CD4-positive, alpha-beta memory T cell (primary cell): ENCODE measurements at regions not wholly inside any gene's neighbourhood (a gene's known extent, or its start where the extent isn't known, plus 50 kb on each side); places are given as distances from the start of the nearest gene placed in this dataset.
"Not testable (repeated sequence)": the region's sequence is repeated elsewhere in the genome, so short reads cannot be mapped to it uniquely, and the experiment has no call there.

Experiments used
- CTCF ChIA-PET: fragments of 350-600 bp; sonication (Branson Sonifier 250); formaldehyde crosslinking; loops from one replicate; lab custom pipeline; 2021; ENCODE audit warnings: inconsistent platforms; ENCODE audit not compliant: partially characterized antibody; lab: Charles Lee
- POLR2A ChIA-PET: fragments of 350-600 bp; sonication (Branson Sonifier 250); formaldehyde crosslinking; loops from one replicate; lab custom pipeline; 2021; ENCODE audit not compliant: partially characterized antibody; lab: Charles Lee
- DNase-seq, 5 donors: peaks; one replicate each; pipeline versions ENCODE4 v3.0.0 to v3.0.0-alpha.2; 2020 to 2022; ENCODE audit warnings: mixed read lengths in 1 of 5
- H3K27ac ChIP-seq: one replicate; pipeline ENCODE4 v1.7.0; 2013; ENCODE audit warnings: low read depth, low read length
- H3K27me3 ChIP-seq: 2 replicates; pipeline ENCODE4 v1.7.0; 2013; ENCODE audit warnings: mild to moderate bottlenecking, low read length, moderate library complexity; ENCODE audit not compliant: insufficient read depth
- H3K36me3 ChIP-seq: 2 replicates; pipeline ENCODE4 v1.7.0; 2013; ENCODE audit warnings: mild to moderate bottlenecking, low read length, moderate library complexity; ENCODE audit not compliant: insufficient read depth
- H3K4me1 ChIP-seq: 2 replicates; pipeline ENCODE4 v1.7.0; 2013; ENCODE audit warnings: mild to moderate bottlenecking, low read length, moderate library complexity; ENCODE audit not compliant: insufficient read depth
- H3K4me3 ChIP-seq, 2 donors: one replicate each; pipeline ENCODE4 v1.7.0; 2013; ENCODE audit warnings: low read length in 2 of 2, mild to moderate bottlenecking in 1 of 2
- H3K9me3 ChIP-seq, 2 donors: one replicate each; pipeline ENCODE4 v1.7.0; 2013; ENCODE audit warnings: low read length in 2 of 2, control low read depth in 1 of 2; ENCODE audit not compliant: control insufficient read depth in 1 of 2
- H3K27ac Mint-ChIP-seq, 7 donors: one replicate each; pipeline ENCODE4 v1.8.0; 2020 to 2021; ENCODE audit warnings: mixed read lengths in 7 of 7, mild to moderate bottlenecking in 6 of 7, inconsistent platforms in 3 of 7, moderate library complexity in 3 of 7
- H3K27me3 Mint-ChIP-seq, 2 donors: one replicate each; pipeline ENCODE4 v1.8.0; 2020 to 2021; ENCODE audit warnings: mixed read lengths in 2 of 2
- H3K36me3 Mint-ChIP-seq, 2 donors: one replicate each; pipeline ENCODE4 v1.8.0; 2020 to 2021; ENCODE audit warnings: mixed read lengths in 2 of 2, inconsistent platforms in 1 of 2, mild to moderate bottlenecking in 1 of 2
- H3K4me1 Mint-ChIP-seq, 4 donors: one replicate each; pipeline ENCODE4 v1.8.0; 2020 to 2021; ENCODE audit warnings: mixed read lengths in 4 of 4, mild to moderate bottlenecking in 1 of 4
- H3K4me3 Mint-ChIP-seq, 8 donors: one replicate each; pipeline ENCODE4 v1.8.0; 2020 to 2021; ENCODE audit warnings: mixed read lengths in 8 of 8, mild to moderate bottlenecking in 7 of 8, moderate library complexity in 6 of 8, inconsistent platforms in 3 of 8
- H3K9me3 Mint-ChIP-seq, 8 donors: one replicate each; pipeline ENCODE4 v1.8.0; 2020 to 2021; ENCODE audit warnings: mixed read lengths in 8 of 8, mild to moderate bottlenecking in 5 of 8, inconsistent platforms in 3 of 8, moderate library complexity in 1 of 8
- intact Hi-C: fragments of 100-400 bp; cut with micrococcal nuclease; formaldehyde crosslinking; loops from one replicate; pipeline ENCODE4 v1.15.1; 2023

- Mint-ChIP-seq H3K27ac (no peak overlapping the region), H3K27me3 (no peaks in the 10 kb centered on the region), H3K36me3 (no peaks in the 10 kb centered on the region), H3K4me1 (no peaks in the 10 kb centered on the region), H3K9me3 (peaks cover 0 to 19% (median 9%) of the 10 kb centered on the region in 8 donors), H3K4me3 (no peak overlapping the region)
- no peaks in the 10 kb centered on the region for H3K36me3 ChIP-seq
- CTCF ChIA-PET = no interaction called here
- intact Hi-C loops = no loop called here
- no peaks in the 10 kb centered on the region for H3K9me3 ChIP-seq
- H3K27me3 ChIP-seq = no peaks in the 10 kb centered on the region
- DNase-seq = no peak
- no peak overlapping the region for H3K4me3 ChIP-seq
- POLR2A ChIA-PET = no interaction called here
- H3K27ac ChIP-seq = no peak overlapping the region
- H3K4me1 ChIP-seq = no peaks in the 10 kb centered on the region
Measured at GRCh38 chr5:13348568-13348967, 595.9 kb downstream of the DNAH5 start.

GRCh38 chr5:13346401-13346800 is 598.1 kb downstream of the DNAH5 start:
- H3K27me3 ChIP-seq = no peaks in the 10 kb centered on the region
- H3K4me1 ChIP-seq = no peaks in the 10 kb centered on the region
- POLR2A ChIA-PET = no interaction called here
- Mint-ChIP-seq H3K9me3 (peaks cover 0 to 27% (median 18%) of the 10 kb centered on the region in 8 donors), H3K36me3 (no peaks in the 10 kb centered on the region), H3K27ac (no peak overlapping the region), H3K4me3 (no peak overlapping the region), H3K27me3 (no peaks in the 10 kb centered on the region), H3K4me1 (no peaks in the 10 kb centered on the region)
- DNase-seq = no peak
- intact Hi-C loops = no loop called here
- H3K36me3 ChIP-seq = no peaks in the 10 kb centered on the region
- CTCF ChIA-PET = no interaction called here
- H3K4me3 ChIP-seq = no peak overlapping the region
- peaks cover 0 to 3% of the 10 kb centered on the region in 2 donors for H3K9me3 ChIP-seq
- H3K27ac ChIP-seq = no peak overlapping the region

- no peak overlapping the region for H3K4me3 ChIP-seq
- no peaks in the 10 kb centered on the region for H3K27me3 ChIP-seq
- peaks cover 0 to 3% of the 10 kb centered on the region in 2 donors for H3K9me3 ChIP-seq
- intact Hi-C loops = no loop called here
- Mint-ChIP-seq H3K9me3 (peaks cover 0 to 24% (median 19%) of the 10 kb centered on the region in 8 donors), H3K27me3 (no peaks in the 10 kb centered on the region), H3K4me3 (no peak overlapping the region), H3K36me3 (no peaks in the 10 kb centered on the region), H3K27ac (no peak overlapping the region), H3K4me1 (no peaks in the 10 kb centered on the region)
- H3K27ac ChIP-seq = no peak overlapping the region
- no peak for DNase-seq
- CTCF ChIA-PET = no interaction called here
- POLR2A ChIA-PET = no interaction called here
- H3K36me3 ChIP-seq = no peaks in the 10 kb centered on the region
- no peaks in the 10 kb centered on the region for H3K4me1 ChIP-seq
Measured at GRCh38 chr5:13339093-13339492, 605.4 kb downstream of the DNAH5 start.

- intact Hi-C loops, H3K27me3 Mint-ChIP-seq, DNase-seq, H3K27me3 ChIP-seq, POLR2A ChIA-PET, H3K4me3 Mint-ChIP-seq, CTCF ChIA-PET, H3K4me1 Mint-ChIP-seq, H3K9me3 Mint-ChIP-seq, H3K4me3 ChIP-seq, H3K36me3 Mint-ChIP-seq, H3K27ac Mint-ChIP-seq, H3K9me3 ChIP-seq, H3K4me1 ChIP-seq, H3K27ac ChIP-seq, H3K36me3 ChIP-seq: not testable (repeated sequence)
Measured at GRCh38 chr5:13335026-13335425, 609.5 kb downstream of the DNAH5 start.

GRCh38 chr5:13331585-13331984 is 612.9 kb downstream of the DNAH5 start:
- no peak overlapping the region for H3K4me3 Mint-ChIP-seq
- intact Hi-C loops = no loop called here
- no peak overlapping the region for H3K27ac ChIP-seq
- H3K4me3 ChIP-seq = no peak overlapping the region
- H3K9me3 ChIP-seq = no peaks in the 10 kb centered on the region
- H3K27me3 Mint-ChIP-seq = no peaks in the 10 kb centered on the region
- H3K36me3 ChIP-seq = no peaks in the 10 kb centered on the region
- no peak for DNase-seq
- no peaks in the 10 kb centered on the region for H3K27me3 ChIP-seq
- H3K9me3 Mint-ChIP-seq = peaks cover 0 to 8% (median 6%) of the 10 kb centered on the region in 8 donors
- H3K36me3 Mint-ChIP-seq = no peaks in the 10 kb centered on the region
- no peaks in the 10 kb centered on the region for H3K4me1 Mint-ChIP-seq
- POLR2A ChIA-PET = no interaction called here
- no peaks in the 10 kb centered on the region for H3K4me1 ChIP-seq
- CTCF ChIA-PET = no interaction called here
- no peak overlapping the region for H3K27ac Mint-ChIP-seq

GRCh38 chr5:13328316-13328715 is 616.2 kb downstream of the DNAH5 start:
- Histone ChIP-seq H3K27ac (no peak overlapping the region), H3K9me3 (no peaks in the 10 kb centered on the region), H3K27me3 (no peaks in the 10 kb centered on the region), H3K4me1 (no peaks in the 10 kb centered on the region), H3K36me3 (no peaks in the 10 kb centered on the region), H3K4me3 (no peak overlapping the region)
- CTCF ChIA-PET = no interaction called here
- Mint-ChIP-seq H3K27me3 (no peaks in the 10 kb centered on the region), H3K4me1 (no peaks in the 10 kb centered on the region), H3K27ac (no peak overlapping the region), H3K9me3 (peaks cover 0 to 13% (median 8%) of the 10 kb centered on the region in 8 donors), H3K4me3 (no peak overlapping the region), H3K36me3 (no peaks in the 10 kb centered on the region)
- POLR2A ChIA-PET = no interaction called here
- no peak for DNase-seq
- intact Hi-C loops = no loop called here

GRCh38 chr5:13325765-13326164 is 618.7 kb downstream of the DNAH5 start:
- ChIA-PET POLR2A (no interaction called here), CTCF (no interaction called here)
- H3K9me3 ChIP-seq = no peaks in the 10 kb centered on the region
- intact Hi-C loops = no loop called here
- Mint-ChIP-seq H3K36me3 (no peaks in the 10 kb centered on the region), H3K4me3 (no peak overlapping the region), H3K9me3 (peaks cover 0 to 16% (median 8%) of the 10 kb centered on the region in 8 donors), H3K27me3 (no peaks in the 10 kb centered on the region), H3K27ac (no peak overlapping the region), H3K4me1 (no peaks in the 10 kb centered on the region)
- H3K36me3 ChIP-seq = no peaks in the 10 kb centered on the region
- H3K27me3 ChIP-seq = no peaks in the 10 kb centered on the region
- H3K27ac ChIP-seq = no peak overlapping the region
- H3K4me3 ChIP-seq = no peak overlapping the region
- no peaks in the 10 kb centered on the region for H3K4me1 ChIP-seq
- no peak for DNase-seq

GRCh38 chr5:13322769-13323168 is 621.7 kb downstream of the DNAH5 start:
- POLR2A ChIA-PET = no interaction called here
- no peak overlapping the region for H3K4me3 Mint-ChIP-seq
- Histone ChIP-seq H3K27me3 (no peaks in the 10 kb centered on the region), H3K36me3 (no peaks in the 10 kb centered on the region), H3K4me3 (no peak overlapping the region), H3K4me1 (no peaks in the 10 kb centered on the region), H3K27ac (no peak overlapping the region), H3K9me3 (no peaks in the 10 kb centered on the region)
- no peaks in the 10 kb centered on the region for H3K4me1 Mint-ChIP-seq
- no peak overlapping the region for H3K27ac Mint-ChIP-seq
- DNase-seq = no peak
- no peaks in the 10 kb centered on the region for H3K36me3 Mint-ChIP-seq
- H3K9me3 Mint-ChIP-seq = peaks cover 2 to 13% (median 7%) of the 10 kb centered on the region in 8 donors
- no peaks in the 10 kb centered on the region for H3K27me3 Mint-ChIP-seq
- intact Hi-C loops = no loop called here
- CTCF ChIA-PET = no interaction called here
